ENCODE measurements at regions not wholly inside any gene's neighbourhood (a gene's known extent, or its start where the extent isn't known, plus 50 kb on each side); places are given as distances from the start of the nearest gene placed in this dataset.

DNA sequence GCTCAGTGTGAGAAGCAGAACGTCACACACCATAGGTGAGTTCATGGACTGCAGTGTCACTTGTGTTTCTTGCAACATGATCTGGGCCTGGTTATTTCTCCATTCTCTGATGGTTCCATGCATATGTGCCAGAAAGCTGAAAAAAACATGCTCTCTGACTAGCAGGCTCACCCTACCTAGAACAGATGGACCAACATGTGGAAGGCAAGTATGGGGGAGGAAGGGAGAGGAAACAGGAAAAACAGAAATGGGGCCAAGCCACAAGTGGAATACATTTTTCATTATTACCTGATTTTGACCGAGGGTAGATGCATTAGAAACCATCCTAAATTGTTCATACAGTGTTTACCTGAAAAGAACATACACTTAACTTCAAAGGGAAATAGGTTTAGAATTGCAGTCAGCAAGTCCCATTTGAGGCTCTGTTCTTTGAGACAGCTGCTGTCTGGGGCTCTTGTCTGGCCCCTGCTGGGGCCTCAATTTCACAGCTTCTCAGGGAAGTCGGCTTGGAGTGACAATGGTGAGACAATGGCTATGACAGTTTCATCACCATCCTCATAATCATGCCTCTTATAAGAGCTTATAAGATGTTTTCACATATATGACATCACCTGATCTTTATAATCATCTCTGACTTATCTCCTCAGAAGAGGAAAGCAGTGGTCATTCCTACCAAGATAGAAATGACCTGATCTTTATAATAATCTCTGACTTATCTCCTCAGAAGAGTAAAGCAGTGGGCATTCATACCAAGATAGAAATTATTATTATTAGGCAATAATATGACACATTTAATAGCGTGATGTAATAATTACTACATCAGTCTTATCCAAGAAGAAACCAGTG lies 327.3 kb downstream of the SIPA1L2 start:
- no peak for DNase-seq

GRCh38 chr1:232301246-232301645 lies 328.7 kb downstream of the SIPA1L2 start:
- no peak for DNase-seq

DNA sequence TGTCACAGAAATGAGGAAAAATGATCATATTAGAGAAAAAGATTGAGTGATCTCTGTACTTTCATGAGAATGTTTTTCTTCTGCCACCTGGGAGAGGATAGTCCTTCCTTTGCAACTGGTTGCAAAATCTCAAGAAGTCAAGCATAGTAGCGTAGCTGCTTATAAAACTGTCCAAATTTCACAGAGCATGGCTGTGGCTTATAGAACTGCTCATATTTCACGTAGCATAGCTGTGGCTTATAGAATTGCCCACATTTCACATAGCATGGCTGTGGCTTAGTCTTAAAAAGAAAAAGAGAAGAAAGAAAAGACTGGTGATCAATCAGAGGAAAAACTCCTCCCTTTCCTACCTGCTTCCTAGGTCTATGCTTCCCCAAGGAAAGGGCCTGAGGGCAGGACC lies 329.5 kb downstream of the SIPA1L2 start:
- DNase-seq, result no peak

- DNase-seq, result no peak
Measured at GRCh38 chr1:232296461-232296860, 333.5 kb downstream of the SIPA1L2 start.

DNA sequence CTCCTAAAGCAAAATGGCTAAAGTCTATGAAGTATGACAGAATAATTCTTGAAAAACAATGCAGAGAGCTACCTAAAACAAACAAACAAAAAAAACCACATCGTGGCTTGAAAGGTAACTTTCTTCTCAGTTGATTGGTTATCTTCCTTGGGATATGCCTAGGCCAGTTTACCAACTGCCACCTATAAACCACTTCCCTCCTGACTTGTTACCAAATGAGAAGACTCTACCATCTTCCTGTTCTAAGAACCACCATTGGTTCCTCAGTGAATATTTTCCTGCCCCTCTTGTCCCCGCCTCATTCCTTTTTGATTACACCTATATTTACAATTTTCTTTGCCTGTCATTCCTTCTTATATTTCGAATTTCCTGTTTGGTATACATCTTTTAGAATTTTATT lies 336.6 kb downstream of the SIPA1L2 start:
- no peak for DNase-seq

- no peak for DNase-seq
Measured at GRCh38 chr1:232292818-232293217, 337.1 kb downstream of the SIPA1L2 start.

DNA sequence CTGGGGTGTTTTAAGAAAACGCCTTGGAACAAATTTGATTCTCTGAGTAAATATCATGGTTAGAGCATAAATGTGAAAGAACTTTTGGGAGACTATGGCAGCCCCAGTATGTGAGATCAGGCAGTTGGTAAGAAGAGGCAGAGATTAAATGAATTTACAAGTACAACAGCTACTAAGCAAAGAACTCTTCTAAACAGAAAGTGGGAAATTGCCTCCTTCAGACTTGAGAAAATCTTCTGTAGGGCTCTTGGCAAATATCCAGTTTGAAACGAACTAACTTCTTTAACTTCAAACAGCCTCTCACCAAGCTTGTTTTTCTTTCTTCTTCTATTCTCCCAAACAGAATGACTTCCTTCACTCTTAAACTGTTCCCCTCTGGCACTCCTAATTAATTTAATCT lies 337.7 kb downstream of the SIPA1L2 start:
- no peak for DNase-seq

GRCh38 chr1:232291681-232292080 lies 338.3 kb downstream of the SIPA1L2 start:
- no peak for DNase-seq

DNA sequence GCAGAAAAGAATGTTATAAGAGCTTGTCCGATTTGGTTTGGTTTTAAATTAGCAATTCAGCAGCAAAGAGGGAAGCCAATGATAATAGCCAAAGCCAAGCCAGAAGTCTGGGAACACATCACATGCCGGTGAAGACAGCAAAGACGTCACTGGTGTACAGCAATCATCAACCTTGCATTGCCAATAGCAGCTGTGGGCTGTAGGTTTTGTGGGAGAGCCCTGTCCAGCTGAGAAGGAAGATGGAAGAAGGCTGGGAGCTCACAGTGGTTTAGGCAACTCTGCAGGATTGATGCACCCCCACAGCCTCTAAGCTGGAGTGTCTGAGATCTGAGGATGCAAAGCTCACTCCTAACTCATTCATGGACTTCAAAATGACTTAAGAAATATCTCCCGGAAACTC lies 338.7 kb downstream of the SIPA1L2 start:
- no peak for DNase-seq

DNA sequence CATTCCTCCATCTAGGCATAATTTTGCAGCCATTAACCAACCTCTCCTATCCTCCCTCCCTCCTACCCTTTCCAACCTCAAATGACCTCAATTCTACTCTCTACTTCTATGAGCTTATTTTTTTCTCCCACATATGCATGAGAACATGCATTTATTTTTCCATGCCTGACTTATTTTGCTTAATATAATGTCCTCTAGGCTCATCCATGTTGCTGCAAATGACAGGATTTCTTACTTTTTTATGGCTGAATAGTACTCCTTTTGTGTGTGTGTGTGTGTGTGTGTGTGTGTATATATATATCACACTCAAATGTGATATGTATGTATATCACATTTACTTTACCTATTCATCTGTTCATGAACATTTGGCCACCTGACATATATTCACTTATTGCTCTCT lies 339.4 kb downstream of the SIPA1L2 start:
- DNase-seq, result no peak

DNA sequence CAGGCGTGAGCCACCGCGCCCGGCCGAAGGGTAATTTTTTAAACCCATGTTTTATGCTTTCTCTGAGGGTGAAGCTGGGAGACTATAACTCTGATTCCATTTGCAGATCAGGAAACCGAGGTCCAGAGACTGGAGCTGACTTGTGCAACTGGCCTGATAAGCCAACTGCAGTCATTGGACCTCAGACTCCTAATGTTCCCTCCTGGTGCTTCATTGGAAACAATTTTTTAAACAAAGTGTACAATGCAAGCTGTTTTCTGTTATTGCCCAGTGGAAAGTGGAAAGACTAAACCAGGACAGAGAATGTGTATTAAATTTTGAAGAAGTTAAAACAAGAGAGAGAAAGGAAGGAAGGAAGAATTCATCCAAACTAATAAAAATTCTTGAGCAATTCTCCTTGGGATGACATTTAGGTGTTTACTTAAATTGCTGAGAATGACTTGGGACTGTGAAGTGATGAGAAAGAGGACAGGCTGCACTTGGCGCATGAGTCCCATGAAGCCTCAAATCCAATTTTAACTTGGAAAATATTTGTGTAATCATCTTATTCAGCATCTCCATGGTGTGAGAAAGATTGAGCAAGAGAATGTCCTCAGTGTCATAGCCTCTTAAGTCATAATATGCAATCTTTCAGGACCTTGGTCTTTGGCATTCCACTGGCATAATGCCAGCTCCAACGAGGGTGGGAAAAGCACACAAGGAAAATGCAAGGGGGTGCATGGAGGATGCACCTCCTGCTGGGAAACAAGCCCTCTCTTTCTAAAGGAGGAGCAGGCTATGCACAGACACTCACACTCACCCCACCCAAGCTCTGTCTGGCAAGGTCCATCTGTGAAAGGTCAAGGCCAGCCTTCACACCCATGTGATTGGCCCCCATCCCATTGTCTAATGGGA lies 342.0 kb downstream of the SIPA1L2 start:
- DNase-seq, result no peak

- DNase-seq, result no peak
Measured at GRCh38 chr1:232285138-232285537, 344.8 kb downstream of the SIPA1L2 start.

DNA sequence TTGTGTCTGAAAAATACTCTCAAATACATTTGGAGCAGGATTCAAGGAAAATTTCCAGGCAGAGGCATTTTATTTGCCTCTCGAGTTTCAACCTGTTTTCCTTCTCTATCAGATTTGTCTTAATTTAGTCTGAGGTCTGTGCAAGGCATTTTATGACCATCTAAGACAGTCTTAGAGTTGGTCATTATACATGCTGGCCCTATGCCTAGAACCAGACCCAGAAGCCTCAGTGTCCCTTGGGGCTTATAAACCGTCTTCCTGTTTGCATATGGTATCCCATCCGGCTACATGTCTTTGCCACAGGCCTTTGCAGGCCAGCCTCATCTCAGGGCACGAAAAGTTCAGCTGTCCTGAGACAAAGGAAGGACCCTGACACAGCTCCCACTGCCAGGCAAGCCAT lies 346.1 kb downstream of the SIPA1L2 start:
- DNase-seq, result no peak

GRCh38 chr1:232282498-232282897 lies 347.4 kb downstream of the SIPA1L2 start:
- no peak for DNase-seq

GRCh38 chr1:232280910-232281309 lies 349.0 kb downstream of the SIPA1L2 start:
- DNase-seq, result no peak

GRCh38 chr1:232279909-232280400 lies 350.0 kb downstream of the SIPA1L2 start:
- DNase-seq, result no peak

GRCh38 chr1:232278925-232279324 lies 351.0 kb downstream of the SIPA1L2 start:
- no peak for DNase-seq

GRCh38 chr1:232276651-232277050 lies 353.3 kb downstream of the SIPA1L2 start:
- no peak for DNase-seq

DNA sequence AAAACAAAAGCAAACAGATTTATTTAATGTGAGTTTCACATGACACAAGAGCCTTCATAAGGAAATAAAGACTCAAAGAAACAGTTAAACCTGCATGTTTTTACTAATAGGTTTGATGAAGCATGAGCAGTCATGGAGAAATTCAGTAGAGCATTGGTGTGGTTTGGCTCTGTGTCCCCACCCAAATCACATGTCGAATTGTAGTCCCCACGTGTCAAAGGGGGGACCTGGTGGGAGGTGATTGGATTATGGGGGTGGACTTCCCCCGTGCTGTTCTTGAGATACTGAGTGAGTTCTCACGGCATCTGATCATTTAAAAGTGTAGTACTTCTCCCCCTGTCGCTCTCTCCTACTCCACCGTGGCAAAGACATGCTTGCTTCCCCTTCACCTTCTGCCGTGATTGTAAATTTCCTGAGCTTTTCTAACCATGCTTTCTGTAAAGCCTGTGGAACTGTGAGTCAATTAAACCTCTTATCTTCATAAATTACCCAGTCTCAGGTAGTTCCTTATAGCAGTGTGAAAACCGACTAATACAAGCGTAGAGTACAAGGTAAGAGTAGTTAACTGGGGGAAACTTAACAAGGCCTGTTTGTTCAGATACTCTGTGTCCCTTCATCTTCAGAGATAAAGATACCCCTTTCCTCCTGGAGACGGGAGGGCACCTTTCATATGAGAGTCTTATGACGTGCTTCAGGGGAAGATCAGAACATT lies 354.8 kb downstream of the SIPA1L2 start:
- DNase-seq, result no peak

GRCh38 chr1:232274236-232274855 lies 355.6 kb downstream of the SIPA1L2 start:
- DNase-seq, result no peak

DNA sequence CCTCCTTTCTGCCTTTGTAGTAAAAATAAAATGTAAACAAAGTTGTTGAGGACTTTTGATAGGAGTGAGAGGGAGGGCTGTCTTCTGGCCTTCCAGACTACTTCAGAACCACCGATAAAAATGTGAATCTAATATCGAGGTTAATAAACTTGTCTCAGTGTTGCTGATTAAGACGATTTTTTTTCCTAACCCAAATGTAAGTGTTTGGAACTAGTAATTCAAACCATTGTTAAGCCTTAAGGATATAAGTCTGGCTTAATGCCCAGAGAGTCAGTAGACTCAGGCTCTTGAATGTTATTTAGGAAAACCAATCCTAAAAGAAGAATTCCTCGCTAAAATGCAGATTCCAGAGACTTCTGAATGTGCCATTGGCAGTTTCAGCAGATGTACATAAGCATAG lies 356.9 kb downstream of the SIPA1L2 start:
- DNase-seq, result no peak

GRCh38 chr1:232271991-232272589 lies 357.8 kb downstream of the SIPA1L2 start:
- DNase-seq, result no peak
